HepG2 (cell line): ENCODE measurements at regions not wholly inside any gene's neighbourhood (a gene's known extent, or its start where the extent isn't known, plus 50 kb on each side); places are given as distances from the start of the nearest gene placed in this dataset.

Source experiments
- ATAC-seq: fragments of 200-7000 bp; cut with Tn5 transposase; 3 replicates; pipeline ENCODE4 v1.9.1; 2020; ENCODE audit warnings: mild to moderate bottlenecking, moderate library complexity
- BruUV-seq: library from RNA; stranded (reverse); fragments of 400-500 nt; replicated peaks from 2 replicates; lab custom pipeline; 2021; lab: Mats Ljungman, UMichigan
- CTCF ChIA-PET: fragments of 300-600 bp; formaldehyde crosslinking; extraction: SDS; loops from one replicate; lab custom pipeline; 2021; ENCODE audit warnings: low total read pairs, inconsistent platforms, low intra/inter-chr PET ratio; lab: Yijun Ruan, JAX
- POLR2A ChIA-PET: fragments of 350-600 bp; sonication (Branson Sonifier 250); formaldehyde crosslinking; loops from one replicate; lab custom pipeline; 2020; ENCODE audit warnings: antibody characterized with exemption, inconsistent platforms; lab: Yijun Ruan, JAX
- DNase-seq: peaks from one replicate; pipeline ENCODE4 v3.0.0-alpha.2; 2015; ENCODE audit warnings: low spot score
- FAIRE-seq: peaks from 3 replicates; lab custom pipeline; 2011; peaks lifted over from hg19 to GRCh38; lab: Jason Lieb, UNC
- H2AFZ ChIP-seq: one replicate; pipeline ENCODE4 v1.6.1; 2011; ENCODE audit warnings: low read length, inconsistent platforms
- H3K27ac ChIP-seq: fragments of 300-600 bp; 3 replicates; pipeline ENCODE4 v1.8.0; 2011; ENCODE audit warnings: mixed run types, mild to moderate bottlenecking, mixed read lengths, low read length, inconsistent platforms; ENCODE audit not compliant: insufficient read depth; ENCODE audit errors: extremely low read length
- H3K27me3 ChIP-seq, 2 experiments: fragments of 200-600 bp in 1 of 2; 2 replicates in 1 of 2; 3 replicates in 1 of 2; pipeline versions ENCODE4 v1.6.0 to v1.8.0; 2011; ENCODE audit warnings: low read length in 2 of 2, mild to moderate bottlenecking in 2 of 2, moderate library complexity in 2 of 2, inconsistent platforms in 1 of 2; ENCODE audit not compliant: insufficient read depth in 2 of 2, control insufficient read depth in 1 of 2
- H3K36me3 ChIP-seq, 2 experiments: fragments of 200-600 bp in 1 of 2; replicated peaks in 1 of 2; 2 replicates in 1 of 2; 3 replicates in 1 of 2; pipeline versions ENCODE4 v1.5.1 to v1.8.0; 2011; ENCODE audit warnings: low read length in 2 of 2, inconsistent platforms in 1 of 2; ENCODE audit not compliant: insufficient read depth in 2 of 2, control insufficient read depth in 1 of 2
- H3K4me1 ChIP-seq: 2 replicates; pipeline ENCODE4 v1.5.1; 2012; ENCODE audit warnings: low read length, inconsistent platforms; ENCODE audit not compliant: insufficient read depth
- H3K4me2 ChIP-seq: 2 replicates; pipeline ENCODE4 v1.6.0; 2011; ENCODE audit warnings: low read depth, low read length, inconsistent platforms
- H3K4me3 ChIP-seq, 3 experiments: fragments of 200-600 bp in 1 of 3; sonication (generic), shearing (Covaris generic) in 1 of 3; replicated peaks in 1 of 3; 2 replicates each; pipeline ENCODE4 v1.5.1; 2011 to 2016; ENCODE audit warnings: low read length in 3 of 3, inconsistent platforms in 2 of 3, low read depth in 2 of 3, mild to moderate bottlenecking in 2 of 3, control low read depth in 1 of 3, mixed read lengths in 1 of 3; ENCODE audit not compliant: insufficient read depth in 1 of 3
- H3K79me2 ChIP-seq: one replicate; pipeline ENCODE4 v1.6.1; 2011; ENCODE audit warnings: low read length, inconsistent platforms; ENCODE audit not compliant: insufficient read depth
- H3K9ac ChIP-seq: 2 replicates; pipeline ENCODE4 v1.6.0; 2011; ENCODE audit warnings: mild to moderate bottlenecking, low read depth, low read length, inconsistent platforms; ENCODE audit not compliant: insufficient read depth
- H3K9me3 ChIP-seq: 2 replicates; pipeline ENCODE4 v1.5.1; 2012; ENCODE audit warnings: mild to moderate bottlenecking, low read length
- H4K20me1 ChIP-seq: 2 replicates; pipeline ENCODE4 v1.6.0; 2011; ENCODE audit warnings: inconsistent platforms, mild to moderate bottlenecking, low read length, moderate library complexity; ENCODE audit not compliant: insufficient read depth
- CEBPB ChIP-seq: IDR thresholded peaks from 2 replicates; pipeline ENCODE4 v1.6.1; 2011; ENCODE audit warnings: low read depth, low read length, improper control_type of control experiment, borderline replicate concordance
- CEBPG ChIP-seq: IDR thresholded peaks from 2 replicates; pipeline ENCODE4 v1.6.1; 2016
- CEBPZ ChIP-seq: IDR thresholded peaks from 2 replicates; pipeline ENCODE4 v1.6.1; 2012; ENCODE audit warnings: low read length, improper control_type of control experiment
- CTCF ChIP-seq: sonication (generic); formaldehyde crosslinking; IDR thresholded peaks from 2 replicates; pipeline ENCODE4 v1.5.0; 2020; ENCODE audit warnings: mild to moderate bottlenecking, missing genetic modification reagents, moderate library complexity
- KDM5A ChIP-seq: fragments of 200-600 bp; sonication (generic); IDR thresholded peaks from 2 replicates; pipeline ENCODE4 v1.7.0; 2018; ENCODE audit warnings: antibody characterized with exemption, mild to moderate bottlenecking, low read length, borderline replicate concordance
- MAFF ChIP-seq: IDR thresholded peaks from 2 replicates; pipeline ENCODE4 v1.6.1; 2011; ENCODE audit warnings: low read depth, low read length, improper control_type of control experiment
- MAFK ChIP-seq, 2 experiments: IDR thresholded peaks in 1 of 2; conservative IDR thresholded peaks in 1 of 2; 2 replicates each; pipeline ENCODE4 v1.6.1; 2011; ENCODE audit warnings: improper control_type of control experiment in 2 of 2, low read length in 2 of 2
- MED13 ChIP-seq: sonication (generic); formaldehyde crosslinking; IDR thresholded peaks from 2 replicates; pipeline ENCODE4 v1.5.0; 2020; ENCODE audit warnings: missing genetic modification reagents
- SMC3 ChIP-seq: IDR thresholded peaks from 2 replicates; pipeline ENCODE4 v1.6.1; 2011; ENCODE audit warnings: low read length, improper control_type of control experiment
- STAG1 ChIP-seq: sonication (generic); formaldehyde crosslinking; IDR thresholded peaks from 2 replicates; pipeline ENCODE4 v1.4.0; 2020; ENCODE audit warnings: missing genetic modification reagents
- ZNF17 ChIP-seq: sonication (generic); formaldehyde crosslinking; IDR thresholded peaks from 2 replicates; pipeline ENCODE4 v1.5.0; 2020; ENCODE audit warnings: mild to moderate bottlenecking, missing genetic modification reagents
- ZNF546 ChIP-seq: sonication (generic); formaldehyde crosslinking; conservative IDR thresholded peaks from 2 replicates; pipeline ENCODE4 v1.8.1; 2023; ENCODE audit warnings: mild to moderate bottlenecking, missing genetic modification reagents
- ZNF746 ChIP-seq: sonication (generic); formaldehyde crosslinking; IDR thresholded peaks from 2 replicates; pipeline ENCODE4 v1.8.0; 2022; ENCODE audit warnings: mild to moderate bottlenecking, missing genetic modification reagents
- WGBS: methylation state at CpG from one replicate; pipeline ENCODE4 v1.1.6; 2017; ENCODE audit warnings: low lambda C conversion rate; 5-methylcytosine and 5-hydroxymethylcytosine counted together
- in situ Hi-C: cut with HindIII; loops from 2 replicates; pipeline ENCODE4 v1.10.0; 2017; ENCODE audit warnings: low pct_unique_long_range_greater_than_20kb; ENCODE audit not compliant: extremely low pct_ligation_motif_present
- intact Hi-C: fragments of 100-400 bp; cut with micrococcal nuclease; formaldehyde crosslinking; loops from one replicate; pipeline ENCODE4 v1.10.0; 2022; ENCODE audit not compliant: unreplicated experiment

- WGBS = 2% methylated on average over 5 of the region's 5 CpGs
- Histone ChIP-seq H3K27ac (no peak overlapping the region), H3K27me3 (peaks cover 1 to 7% of the 10 kb centered on the region in 2 experiments; a peak in 1 of 5 replicates), H3K9me3 (no peaks in the 10 kb centered on the region), H3K79me2 (no peaks in the 10 kb centered on the region), H3K9ac (no peak overlapping the region), H3K4me3 (no peak overlapping the region), H3K4me2 (no peak overlapping the region)
- FAIRE-seq (no peak), DNase-seq (no peak)
- no TSS peak for BruUV-seq
- CTCF ChIA-PET = no interaction called here
- in situ Hi-C loops = no loop called here
- TF ChIP-seq MAFK (conservative IDR thresholded peaks at IDR 0.05 in 1 of 2, IDR thresholded peaks at IDR 0.05 in 1 of 2; ENCODE audit: low read length in 2 of 2) = peak; percentile 86 to 93
- TF ChIP-seq ZNF746 (CRISPR knock-in tag) = no peak
- TF ChIP-seq MAFF = peak; percentile 92
- TF ChIP-seq, all 625 proteins: peak for 2
- intact Hi-C loops = loop anchor here (5.0 kb wide), 1 partner anchor 1891 kb away; no protein-coding TSS in a partner anchor
- no peaks in the 10 kb centered on the region for H4K20me1 ChIP-seq
- no peaks in the 10 kb centered on the region for H3K4me1 ChIP-seq
- H3K36me3 ChIP-seq = no peaks in the 10 kb centered on the region
- POLR2A ChIA-PET = no interaction called here
- H2AFZ ChIP-seq = no peak overlapping the region
- no peak for ATAC-seq
Observed at GRCh38 chr18:72673242-72673641, 129.1 kb upstream of the CBLN2 start.

- CTCF ChIA-PET = interaction anchor here (1.5 kb wide), 1 partner anchor 19 kb away, joined by 10 read pairs; no protein-coding TSS in a partner anchor
- no peak overlapping the region for H3K27ac ChIP-seq
- in situ Hi-C loops = no loop called here
- POLR2A ChIA-PET = no interaction called here
- no peaks in the 10 kb centered on the region for H4K20me1 ChIP-seq
- TF ChIP-seq CEBPG = peak; percentile 25; the same call in 1 of the 2 replicates
- TF ChIP-seq CTCF (CRISPR knock-in tag) = peak; percentile 53
- TF ChIP-seq SMC3 = peak; percentile 30; the same call in 1 of the 2 replicates
- TF ChIP-seq MED13 = no peak
- peak; percentile 46 for TF ChIP-seq STAG1 (CRISPR knock-in tag)
- no peak for TF ChIP-seq ZNF546 (CRISPR knock-in tag)
- no peak for TF ChIP-seq ZNF17 (CRISPR knock-in tag)
- no peak for TF ChIP-seq CEBPZ
- TF ChIP-seq CEBPB = peak; percentile 63
- TF ChIP-seq KDM5A = no peak
- TF ChIP-seq, all 625 proteins: peak for 5
- H3K9ac ChIP-seq = no peak overlapping the region
- H3K4me2 ChIP-seq = no peak overlapping the region
- no peak overlapping the region for H2AFZ ChIP-seq
- no peaks in the 10 kb centered on the region for H3K9me3 ChIP-seq
- H3K4me3 ChIP-seq = no peak overlapping the region
- BruUV-seq = no TSS peak
- peaks cover 1 to 7% of the 10 kb centered on the region in 2 experiments; a peak in 1 of 5 replicates for H3K27me3 ChIP-seq
- intact Hi-C loops = loop anchor here (1.0 to 5.0 kb wide), 2 partner anchors 19 to 1890 kb away; no protein-coding TSS in a partner anchor
- peak; percentile 56 for FAIRE-seq
- ATAC-seq = peak; percentile 43; the same call in 1 of the 3 replicates
- 13% methylated on average over 11 of the region's 11 CpGs for WGBS
- H3K79me2 ChIP-seq = no peaks in the 10 kb centered on the region
- no peaks in the 10 kb centered on the region for H3K4me1 ChIP-seq
- DNase-seq = peak; percentile 25
- no peaks in the 10 kb centered on the region for H3K36me3 ChIP-seq
Observed at GRCh38 chr18:72672364-72673184, 128.4 kb upstream of the CBLN2 start.
